ENCODE measurements at regions not wholly inside any gene's neighbourhood (a gene's known extent, or its start where the extent isn't known, plus 50 kb on each side); places are given as distances from the start of the nearest gene placed in this dataset.

- no peak for DNase-seq
Measured at GRCh38 chr6:41469156-41470028, 76.8 kb upstream of the FOXP4 start.

DNA sequence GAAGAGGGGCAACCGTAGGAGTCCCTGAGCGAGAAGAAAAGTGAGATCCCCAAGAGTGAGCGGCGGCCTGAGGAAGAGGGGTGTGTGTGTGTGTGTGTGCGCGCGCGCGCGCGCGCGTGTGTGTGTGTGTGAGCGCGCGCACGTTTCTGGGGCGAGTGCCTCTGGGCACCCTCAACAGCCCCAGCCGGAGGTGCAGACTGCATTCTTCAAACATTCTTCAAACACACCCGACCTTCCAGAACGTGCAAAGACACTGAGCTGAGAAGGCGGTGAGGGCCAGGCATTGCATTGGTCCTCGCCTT, 76.2 kb upstream of the FOXP4 start:
- DNase-seq, result no peak

DNA sequence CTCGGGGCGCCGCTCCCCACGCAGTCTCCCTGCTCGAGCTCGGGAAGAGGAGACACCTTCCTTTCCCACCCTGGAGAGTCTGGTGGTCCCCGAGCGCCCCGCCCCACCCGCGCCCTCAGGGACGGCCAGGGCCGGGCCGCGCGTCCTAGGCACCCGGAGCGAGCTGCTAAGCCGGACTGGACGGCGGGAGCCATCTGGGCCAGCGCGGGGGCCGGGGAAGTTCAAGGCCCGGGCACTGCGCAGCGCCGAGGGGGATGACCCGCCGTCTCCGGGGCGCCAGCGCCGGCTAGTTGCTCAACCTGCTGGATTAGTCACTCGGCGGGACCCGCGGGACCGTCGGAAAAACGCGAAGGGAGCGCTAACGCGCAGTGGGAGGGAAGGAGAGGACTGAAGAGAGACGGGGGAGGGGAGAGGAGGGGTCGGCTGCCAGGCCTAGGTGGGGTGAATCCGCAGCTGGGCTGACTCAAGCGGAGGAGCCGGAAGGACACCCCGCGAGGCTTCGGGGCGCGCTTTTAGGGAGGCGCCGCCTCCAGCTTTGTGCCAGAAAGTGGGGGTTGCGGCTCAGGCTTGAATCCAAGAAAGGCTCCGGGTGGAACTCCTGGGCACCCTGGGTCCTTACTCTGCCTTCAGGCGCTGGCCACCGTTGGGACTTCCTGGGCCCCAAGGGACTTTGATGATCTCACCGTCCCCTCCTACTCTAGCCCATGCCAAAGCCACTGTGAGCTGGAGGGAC, 75.7 kb upstream of the FOXP4 start:
- DNase-seq, result no peak

GRCh38 chr6:41471064-41471895, 74.9 kb upstream of the FOXP4 start:
- no peak for DNase-seq

GRCh38 chr6:41474213-41474933, 71.8 kb upstream of the FOXP4 start:
- DNase-seq, result no peak

GRCh38 chr6:41475164-41475563, 71.0 kb upstream of the FOXP4 start:
- no peak for DNase-seq

GRCh38 chr6:41475737-41476357, 70.3 kb upstream of the FOXP4 start:
- no peak for DNase-seq

GRCh38 chr6:41476401-41476800, 69.8 kb upstream of the FOXP4 start:
- no peak for DNase-seq

- DNase-seq, result no peak
Measured at GRCh38 chr6:41477572-41477971, 68.6 kb upstream of the FOXP4 start.

DNA sequence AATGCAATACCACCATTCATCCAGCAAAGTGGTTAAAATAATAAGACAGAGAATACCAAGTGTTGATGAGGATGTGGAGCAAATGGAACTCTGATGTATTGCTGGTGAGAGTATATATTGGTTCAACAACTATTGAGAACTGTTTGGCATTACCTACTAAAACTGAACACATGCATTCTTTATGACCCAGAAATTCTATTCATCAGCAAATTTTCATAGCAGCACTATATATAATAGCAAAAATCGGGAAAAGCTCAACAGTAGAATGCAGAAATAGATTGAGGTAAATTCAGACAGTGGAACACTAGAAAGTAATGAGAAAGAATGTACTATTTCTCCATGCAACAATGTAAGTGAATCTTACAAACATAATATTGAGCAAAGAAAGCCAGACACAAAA, 62.2 kb upstream of the FOXP4 start:
- no peak for DNase-seq

DNA sequence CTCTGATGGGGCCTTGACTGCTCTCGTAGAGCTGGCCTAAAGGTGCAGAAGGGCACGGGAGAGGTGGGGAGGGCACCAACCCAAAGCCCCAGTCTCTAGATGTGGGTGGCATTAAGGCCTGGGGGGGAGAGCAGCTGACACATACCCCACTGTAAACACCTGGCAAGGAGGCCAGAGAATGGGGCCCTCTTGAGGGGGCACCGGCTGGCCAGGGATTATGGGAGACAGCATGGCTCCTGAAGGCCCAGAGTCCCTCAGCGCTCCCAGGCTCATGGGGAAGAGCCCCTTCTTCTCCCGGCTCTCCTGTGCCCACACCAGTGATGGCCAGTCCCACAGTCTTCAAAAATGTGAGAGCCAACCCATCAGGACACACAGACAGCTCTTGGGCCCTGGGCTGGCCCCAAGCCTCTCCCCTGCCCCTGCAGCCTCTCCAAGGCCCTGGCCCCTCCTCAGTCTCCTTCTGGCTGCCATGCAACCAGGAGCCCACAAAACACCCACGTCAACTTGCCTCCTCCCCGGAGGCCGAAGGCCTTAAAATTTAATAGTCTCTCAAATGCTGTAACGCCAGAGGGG, 58.2 kb upstream of the FOXP4 start:
- no peak for DNase-seq

DNA sequence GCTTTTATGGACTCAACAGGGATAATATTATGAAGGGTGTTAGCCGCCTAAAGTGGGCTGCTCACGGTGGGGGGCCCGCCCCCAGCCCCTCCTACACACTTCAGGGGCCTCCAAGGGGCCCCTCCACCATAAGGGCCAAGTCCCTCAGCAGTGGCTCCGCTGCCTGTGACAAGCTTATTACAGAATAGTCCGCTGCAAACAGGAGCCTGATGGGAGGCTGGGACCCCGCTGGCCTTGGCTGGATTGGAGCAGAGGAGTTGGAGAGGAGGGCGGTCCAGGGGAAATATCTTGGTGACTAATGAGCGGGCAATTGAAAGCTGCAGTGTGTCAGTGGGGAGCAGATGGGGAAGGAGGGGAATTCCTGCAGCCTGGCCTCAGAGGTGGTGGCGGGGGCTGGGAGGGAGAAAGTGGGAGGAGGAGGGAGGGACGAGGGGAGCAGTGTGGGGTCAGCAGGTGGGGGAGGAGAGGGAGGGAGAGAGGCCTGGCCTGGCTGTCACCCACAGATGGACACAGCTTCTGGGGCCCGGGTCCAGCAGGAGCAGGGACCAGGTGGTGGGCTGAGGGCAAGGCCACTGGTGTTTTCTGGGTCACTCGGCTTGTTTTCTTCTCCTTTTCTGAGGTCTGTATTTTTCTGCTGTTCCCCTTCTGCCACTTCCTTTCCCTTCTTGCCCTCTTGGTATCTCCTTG, 57.6 kb upstream of the FOXP4 start:
- DNase-seq, result no peak

DNA sequence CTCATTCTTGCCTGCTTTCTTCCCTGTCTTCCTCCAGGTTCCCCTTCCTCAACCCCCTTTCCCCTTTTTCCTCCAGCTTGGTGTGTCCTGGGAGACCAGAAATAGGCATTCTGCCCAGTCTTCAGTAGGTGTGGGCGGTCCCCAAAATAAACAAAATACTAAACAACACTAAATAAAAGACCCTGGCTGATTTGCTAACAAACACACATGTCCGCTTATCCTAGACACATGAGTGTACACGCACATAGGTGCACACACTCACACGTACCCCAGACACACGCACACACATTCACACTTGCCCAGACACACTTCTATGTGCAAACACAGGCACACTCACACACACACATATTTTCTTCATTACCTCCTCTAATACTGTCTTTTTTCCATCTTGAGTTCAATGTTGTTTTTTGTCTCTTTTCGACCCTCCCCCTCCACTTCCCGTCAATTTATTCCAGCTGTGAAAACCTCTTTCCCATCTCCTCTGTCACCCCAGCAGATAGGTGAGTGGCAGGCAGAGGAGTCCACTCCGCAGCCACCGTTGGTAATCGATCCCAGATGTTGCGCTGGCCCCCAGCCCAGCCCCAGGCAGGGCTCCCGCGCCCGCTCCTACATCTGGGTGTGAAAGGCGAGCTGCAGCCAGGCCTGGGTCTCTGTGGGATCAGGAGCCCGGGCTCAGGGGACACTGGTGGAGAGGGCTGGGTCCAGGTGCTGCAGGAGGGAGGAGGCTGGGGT, 56.9 kb upstream of the FOXP4 start:
- DNase-seq, result no peak

- no peak for DNase-seq
Measured at GRCh38 chr6:41492261-41492891, 53.8 kb upstream of the FOXP4 start.

- peak in 1 of 56 donors; percentile 16 for DNase-seq
Measured at GRCh38 chr6:41494212-41495110, 51.7 kb upstream of the FOXP4 start.
